Dedifferentiated amniotic fluid mesenchymal stem cell (primary cell): ENCODE measurements at regions not wholly inside any gene's neighbourhood (a gene's known extent, or its start where the extent isn't known, plus 50 kb on each side); places are given as distances from the start of the nearest gene placed in this dataset.

Experiments
- DNase-seq: peaks from one replicate; pipeline ENCODE4 v3.0.0-alpha.2; 2016; ENCODE audit errors: extremely low spot score

DNA sequence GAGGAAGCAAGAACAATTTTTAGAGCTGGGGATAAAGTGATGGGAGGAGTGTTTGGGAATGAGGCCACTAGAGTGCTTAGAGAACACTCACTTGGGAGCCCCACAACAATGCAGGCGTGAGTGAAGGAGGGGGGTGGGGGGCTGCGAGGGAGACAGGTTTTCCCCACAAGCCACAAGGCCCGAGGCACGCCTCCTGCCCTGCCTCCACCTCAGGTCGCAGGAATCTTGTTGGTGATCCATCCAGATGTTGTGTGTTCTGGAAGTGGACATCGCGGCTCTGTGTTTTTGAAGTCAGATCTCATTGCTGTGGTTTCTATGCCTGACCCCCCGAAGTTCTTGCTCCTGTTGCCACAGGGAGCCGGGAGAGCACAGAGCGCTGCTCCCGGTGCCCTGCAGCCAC is 178.0 kb upstream of the BMPER start:
- no peak for DNase-seq

DNA sequence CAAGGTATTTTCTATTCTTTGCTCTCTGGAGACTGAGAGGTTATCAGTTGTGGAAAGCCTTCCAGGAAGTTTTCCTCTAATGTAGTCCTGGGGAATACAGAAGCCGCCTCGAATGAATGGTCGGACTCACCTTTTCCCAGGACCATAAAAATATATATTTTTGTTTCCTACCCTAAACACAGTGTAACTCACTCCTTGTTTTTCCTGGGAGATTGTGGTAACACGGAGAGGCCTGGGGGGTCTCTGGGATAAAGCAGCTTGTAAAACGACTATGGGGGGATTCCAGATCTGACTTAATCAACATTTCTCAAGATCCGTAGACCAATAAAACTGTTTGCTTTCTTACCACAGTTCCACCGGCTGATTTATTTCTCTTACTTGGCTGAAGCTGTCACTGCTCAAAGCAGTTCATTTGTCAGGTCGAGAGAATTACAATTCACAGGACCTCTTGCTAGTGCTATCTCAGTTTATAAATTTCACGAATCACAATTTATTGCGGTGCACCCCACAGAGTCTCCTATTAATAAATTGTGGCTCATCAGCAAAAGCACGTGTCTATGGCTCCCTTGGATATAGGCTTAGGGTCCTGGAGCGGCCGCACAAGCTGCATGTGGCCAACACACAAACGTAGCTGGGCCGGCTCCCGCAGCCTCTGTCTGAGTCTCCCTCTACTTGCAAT is 176.3 kb upstream of the BMPER start:
- no peak for DNase-seq

- no peak for DNase-seq
These were observed 175.6 kb upstream of the BMPER start for GRCh38 chr7:33729726-33730125.

DNA sequence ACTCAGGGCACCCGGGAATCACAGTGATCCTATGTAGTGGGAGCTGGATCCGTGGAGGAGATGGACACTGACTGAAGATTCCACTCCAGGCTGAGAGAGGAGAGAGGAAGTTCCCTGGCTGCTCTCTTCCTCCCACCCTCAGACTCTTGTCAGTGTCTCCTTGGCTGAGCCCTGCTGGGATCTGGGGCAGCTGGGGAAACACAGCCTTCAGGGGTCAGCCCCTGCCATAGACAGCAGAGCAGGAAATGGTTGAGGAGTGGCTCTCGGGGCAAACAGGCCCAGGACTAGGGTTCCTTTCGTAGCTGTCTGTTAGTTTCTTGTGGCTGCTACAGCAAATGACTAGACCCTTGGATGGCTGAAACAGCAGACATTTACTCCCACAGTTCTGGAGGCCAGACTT is 174.4 kb upstream of the BMPER start:
- no peak for DNase-seq

DNA sequence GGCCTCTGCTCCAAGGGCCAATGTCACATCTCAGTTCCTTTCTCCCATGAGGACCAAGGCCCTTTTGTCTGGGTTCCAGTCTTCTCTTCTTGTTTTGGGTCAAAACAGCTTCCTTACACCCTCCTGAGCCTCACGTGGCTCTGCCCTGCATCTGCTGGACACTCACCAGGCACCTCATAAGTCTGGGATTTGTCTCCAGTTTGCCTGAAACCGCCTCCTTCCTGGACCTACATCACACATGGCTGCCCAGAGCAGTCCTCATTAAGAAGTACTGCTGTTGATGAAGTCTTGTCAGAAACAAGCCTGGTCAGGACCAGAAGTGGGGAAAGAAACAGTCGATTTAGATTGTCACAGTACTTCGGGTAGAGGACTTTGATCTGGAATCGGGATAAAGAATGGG is 173.4 kb upstream of the BMPER start:
- no peak for DNase-seq

GRCh38 chr7:33732462-33732861 is 172.9 kb upstream of the BMPER start:
- no peak for DNase-seq

- DNase-seq: no peak
These were observed 171.3 kb upstream of the BMPER start for GRCh38 chr7:33733870-33734650.

DNA sequence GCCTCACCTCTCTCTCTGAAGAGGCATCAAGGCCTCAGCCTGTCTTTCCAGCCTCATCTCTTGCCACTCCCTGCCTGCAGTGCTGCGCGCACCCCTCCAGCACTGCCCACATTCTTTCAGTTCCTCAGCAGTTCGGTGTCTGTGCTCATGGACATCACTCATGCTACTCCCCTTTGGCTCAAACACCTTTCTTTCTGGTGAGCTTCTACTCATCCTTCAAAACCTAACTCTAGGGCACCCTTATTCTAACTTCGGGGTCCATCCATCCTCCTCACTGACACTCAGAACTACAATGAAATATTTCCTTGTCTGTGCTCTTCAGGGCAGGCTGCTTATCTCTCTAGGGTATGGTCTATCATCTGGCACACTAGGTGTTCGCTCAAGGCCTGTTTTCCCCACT is 169.9 kb upstream of the BMPER start:
- no peak for DNase-seq

GRCh38 chr7:33736521-33737221 is 168.7 kb upstream of the BMPER start:
- no peak for DNase-seq

DNA sequence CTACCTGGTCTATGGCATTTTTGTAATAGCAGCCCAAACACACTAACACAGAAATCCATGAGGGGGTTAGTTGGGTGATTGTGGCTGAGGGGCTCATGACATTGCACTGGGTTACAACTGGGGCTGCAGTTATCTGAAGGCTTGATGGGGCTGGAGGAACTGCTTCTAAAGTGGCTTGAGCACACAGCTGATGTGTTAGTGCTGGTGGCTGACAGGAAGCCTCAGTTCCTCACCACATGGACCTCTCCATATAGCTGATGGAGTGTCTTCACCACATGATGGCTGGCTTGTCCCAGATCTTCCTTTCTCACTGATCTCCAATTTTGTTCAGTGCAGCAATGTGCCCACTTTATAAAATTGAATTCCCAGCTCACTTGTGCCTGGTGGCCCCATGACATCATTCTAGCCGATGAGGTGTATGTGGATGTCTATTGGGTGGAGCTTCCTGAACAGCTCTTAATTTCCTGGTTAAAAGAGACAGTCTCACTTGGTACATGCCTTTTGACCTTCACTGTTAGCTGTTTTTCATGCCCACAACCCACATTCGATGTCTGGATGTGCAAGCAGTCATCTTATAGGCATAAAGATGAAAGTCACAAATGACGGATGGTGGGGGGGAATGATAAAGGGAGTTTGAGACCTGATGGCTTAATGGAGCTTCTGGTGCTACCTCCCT is 166.9 kb upstream of the BMPER start:
- DNase-seq: no peak

DNA sequence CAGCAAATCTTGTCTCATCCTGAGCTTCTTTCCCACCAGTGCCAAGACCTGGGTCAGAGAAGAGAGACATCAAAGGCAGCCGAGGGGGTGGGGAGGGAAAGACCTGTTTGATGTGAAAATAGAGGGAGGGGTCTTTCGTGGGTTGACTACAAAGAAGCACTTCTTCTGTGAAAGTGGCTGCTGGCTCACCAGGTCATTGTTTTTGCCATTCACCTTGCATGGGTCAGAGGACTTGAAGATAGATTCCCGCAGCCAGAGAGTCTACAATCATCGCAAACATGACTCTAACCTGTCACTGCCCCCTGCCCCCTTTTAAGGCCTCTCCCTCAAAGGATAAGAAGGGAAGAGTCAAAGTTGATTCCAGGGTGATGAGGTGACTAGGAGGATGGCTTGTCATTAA is 166.1 kb upstream of the BMPER start:
- DNase-seq: no peak

DNA sequence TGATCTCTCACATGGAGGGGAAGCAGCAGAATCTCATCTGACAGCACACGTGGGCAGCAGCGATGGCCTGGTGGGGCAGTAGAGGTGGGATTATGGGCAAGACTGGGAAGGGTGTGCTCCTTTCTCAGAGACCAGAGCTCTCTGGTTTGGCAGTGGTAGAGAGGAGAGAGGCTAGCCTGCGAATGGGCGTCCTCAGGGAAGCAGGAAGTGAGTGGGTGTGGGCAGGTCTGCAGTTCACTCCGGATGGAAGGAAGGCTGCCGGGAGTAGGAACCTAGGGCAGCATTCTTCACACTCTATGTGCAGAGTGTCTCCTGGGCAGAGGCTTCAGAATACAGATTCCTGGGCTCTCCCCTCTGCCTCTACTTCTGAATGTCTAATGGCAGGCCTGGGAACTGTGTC is 162.8 kb upstream of the BMPER start:
- no peak for DNase-seq

DNA sequence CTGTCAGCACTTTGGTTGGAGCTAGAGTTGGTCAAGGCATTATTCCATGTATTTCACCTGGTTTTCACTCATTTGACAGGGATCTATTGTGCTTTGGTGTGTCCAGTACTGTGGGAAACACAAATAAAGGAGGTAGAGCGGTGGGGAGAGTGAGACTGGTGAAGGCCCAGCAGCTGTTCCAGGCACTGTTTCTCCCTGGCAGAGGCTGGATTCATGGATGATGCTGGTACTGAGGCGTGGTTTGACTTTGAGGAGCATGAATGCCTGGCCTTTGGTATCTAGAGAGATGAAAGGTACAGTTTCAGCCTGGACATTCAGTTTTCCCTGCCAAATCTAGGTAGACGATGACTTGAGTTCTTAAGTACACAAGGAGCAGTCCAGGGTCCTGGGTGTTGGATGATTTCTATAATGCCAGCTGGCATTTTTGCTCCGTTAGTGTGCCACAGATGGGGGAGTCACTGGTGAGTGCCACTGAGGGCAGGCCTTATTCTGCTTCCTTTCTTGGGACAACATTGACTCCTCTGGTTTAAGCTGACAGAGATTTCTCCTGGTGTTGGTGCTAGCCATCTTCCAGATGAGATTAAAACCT is 162.2 kb upstream of the BMPER start:
- DNase-seq: no peak

- peak; percentile 52 for DNase-seq
These were observed 161.7 kb upstream of the BMPER start for GRCh38 chr7:33743594-33743993.

- no peak for DNase-seq
These were observed 160.9 kb upstream of the BMPER start for GRCh38 chr7:33744293-33745075.

DNA sequence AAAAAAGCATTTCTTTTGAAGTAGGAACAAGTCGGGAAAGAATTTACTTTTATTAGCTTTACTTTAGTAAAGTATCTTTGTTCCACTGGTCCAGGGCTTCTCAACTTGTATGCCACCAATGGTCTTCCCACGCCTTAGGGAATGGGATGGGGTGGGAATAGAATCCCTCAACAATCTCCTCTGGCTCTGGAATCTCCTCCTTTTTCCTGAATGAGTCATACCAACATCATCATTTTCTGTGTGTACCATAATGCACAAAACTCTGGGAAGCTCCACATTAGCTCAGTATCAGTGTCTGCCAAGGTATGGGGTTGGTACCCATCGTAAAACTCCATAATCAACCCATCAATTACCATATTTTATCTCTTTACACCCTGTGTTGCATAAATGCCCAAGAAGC is 159.4 kb upstream of the BMPER start:
- no peak for DNase-seq

DNA sequence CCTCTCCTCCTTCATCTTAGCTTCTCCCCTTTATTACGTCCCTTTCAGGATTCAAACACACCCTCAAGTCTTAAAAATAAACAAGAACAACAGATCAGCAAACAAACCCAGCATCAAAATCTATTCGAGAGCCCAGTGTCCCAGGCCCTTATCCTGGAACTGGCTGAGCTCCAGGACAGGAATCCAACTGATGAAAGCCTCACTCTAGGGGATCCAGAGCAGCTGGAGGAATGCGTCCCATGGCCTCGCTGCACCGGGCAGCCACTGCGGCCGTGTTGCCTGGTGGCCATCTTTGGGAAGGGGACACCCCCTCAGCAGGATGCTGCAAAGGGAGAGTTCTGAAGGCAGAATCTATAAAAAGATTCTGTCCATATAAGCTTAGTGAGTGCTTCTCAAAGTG is 156.5 kb upstream of the BMPER start:
- DNase-seq: no peak

DNA sequence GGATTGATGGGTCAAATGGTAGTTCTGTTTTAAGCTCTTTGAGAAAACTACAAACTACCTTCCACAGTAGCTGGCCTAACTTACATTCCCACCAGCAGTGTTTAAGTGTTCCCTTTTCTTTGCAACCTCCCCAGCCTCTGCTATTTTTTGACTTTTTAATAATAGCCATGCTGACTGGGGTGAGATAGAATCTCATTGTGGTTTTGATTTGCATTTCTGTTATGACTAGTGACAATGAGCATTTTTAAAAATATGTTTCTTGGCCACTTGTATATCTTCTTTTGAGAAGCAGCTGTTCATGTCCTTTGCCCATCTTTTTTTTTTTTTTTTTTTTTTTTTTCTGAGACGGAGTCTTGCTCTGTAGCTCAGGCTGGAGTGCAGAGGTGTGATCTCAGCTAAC is 155.2 kb upstream of the BMPER start:
- no peak for DNase-seq

- DNase-seq: no peak
These were observed 153.9 kb upstream of the BMPER start for GRCh38 chr7:33751443-33751842.

DNA sequence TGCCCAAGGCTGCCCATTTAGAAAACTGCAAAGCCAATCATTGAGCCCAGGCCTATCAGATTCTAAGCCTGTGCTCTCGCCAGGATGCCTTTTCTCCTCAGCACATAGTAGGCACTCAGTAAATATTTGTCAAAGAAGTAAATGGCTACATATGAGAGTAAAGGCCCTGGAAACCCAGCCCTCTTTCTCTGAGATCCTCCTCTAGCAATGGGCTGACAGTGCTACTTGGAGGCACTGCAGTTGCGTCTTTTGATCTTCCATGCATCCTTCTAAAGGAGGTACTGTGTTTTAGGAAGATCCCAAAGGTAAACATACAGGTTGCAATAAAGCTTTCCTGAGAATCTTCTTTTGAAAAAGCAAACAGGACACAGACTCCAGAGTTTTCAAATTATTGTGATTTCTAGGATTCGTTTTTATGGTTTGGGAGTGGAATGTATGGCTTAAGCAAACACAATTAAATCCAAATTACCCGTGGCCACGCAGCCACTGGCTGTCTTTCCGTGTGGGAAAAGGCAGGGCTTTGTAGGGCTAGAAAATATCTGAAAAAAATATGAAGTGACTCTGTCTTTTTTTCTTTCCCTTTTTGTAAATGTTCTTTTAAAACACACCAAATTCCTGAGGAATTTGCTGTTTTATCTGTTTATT is 151.3 kb upstream of the BMPER start:
- DNase-seq: no peak
